HG02759 (cell line): ENCODE measurements at regions not wholly inside any gene's neighbourhood (a gene's known extent, or its start where the extent isn't known, plus 50 kb on each side); places are given as distances from the start of the nearest gene placed in this dataset.

ENCODE experiments used
- ATAC-seq: cut with Tn5 transposase; IDR thresholded peaks from one replicate; pipeline ENCODE4 v1.9.1; 2021; ENCODE audit warnings: mild to moderate bottlenecking, moderate library complexity; ENCODE audit not compliant: unreplicated experiment

- ATAC-seq: no peak
Observed at GRCh38 chr1:14094611-14095400, 394.8 kb downstream of the PRDM2 start.

GRCh38 chr1:14098294-14098913 is 398.4 kb downstream of the PRDM2 start:
- no peak for ATAC-seq

GRCh38 chr1:14100444-14100843 is 400.5 kb downstream of the PRDM2 start:
- ATAC-seq: no peak

GRCh38 chr1:14100919-14101318 is 400.9 kb downstream of the PRDM2 start:
- ATAC-seq: no peak

GRCh38 chr1:14102180-14102579 is 402.2 kb downstream of the PRDM2 start:
- ATAC-seq: no peak

- no peak for ATAC-seq
Observed at GRCh38 chr1:14103878-14104430, 404.0 kb downstream of the PRDM2 start.

GRCh38 chr1:14106126-14106525 is 406.1 kb downstream of the PRDM2 start:
- no peak for ATAC-seq

GRCh38 chr1:14106679-14107313 is 406.8 kb downstream of the PRDM2 start:
- no peak for ATAC-seq

- no peak for ATAC-seq
Observed at GRCh38 chr1:14108356-14109275, 408.6 kb downstream of the PRDM2 start.

- no peak for ATAC-seq
Observed at GRCh38 chr1:14109276-14109635, 409.3 kb downstream of the PRDM2 start.

- ATAC-seq: no peak
Observed at GRCh38 chr1:14110040-14110439, 410.1 kb downstream of the PRDM2 start.

GRCh38 chr1:14111121-14111520 is 411.1 kb downstream of the PRDM2 start:
- no peak for ATAC-seq

- ATAC-seq: no peak
Observed at GRCh38 chr1:14112613-14113012, 412.6 kb downstream of the PRDM2 start.

- no peak for ATAC-seq
Observed at GRCh38 chr1:14113271-14113670, 413.3 kb downstream of the PRDM2 start.

- ATAC-seq: no peak
Observed at GRCh38 chr1:14113841-14114567, 414.0 kb downstream of the PRDM2 start.

- ATAC-seq: no peak
Observed at GRCh38 chr1:14115976-14116375, 416.0 kb downstream of the PRDM2 start.

- no peak for ATAC-seq
Observed at GRCh38 chr1:14117700-14118099, 417.7 kb downstream of the PRDM2 start.

- no peak for ATAC-seq
Observed at GRCh38 chr1:14118691-14119485, 418.9 kb downstream of the PRDM2 start.

GRCh38 chr1:14120895-14121294 is 420.9 kb downstream of the PRDM2 start:
- ATAC-seq: no peak
